Prostate gland (tissue), 2 donors: ENCODE measurements at regions not wholly inside any gene's neighbourhood (a gene's known extent, or its start where the extent isn't known, plus 50 kb on each side); places are given as distances from the start of the nearest gene placed in this dataset.

Source experiments
- POLR2AphosphoS5 ChIP-seq: sonication (generic); formaldehyde crosslinking; IDR thresholded peaks from one replicate; pipeline ENCODE4 v1.6.1; 2017; ENCODE audit warnings: antibody characterized with exemption
- TF ChIP-seq, protein P1 (sequence below), 4 experiments: fragments of 200-600 bp in 2 of 4; fragments of 450-650 bp in 2 of 4; sonication (generic) in 2 of 4; IDR thresholded peaks; 1 replicate in 3 of 4; 2 replicates in 1 of 4; pipeline ENCODE4 v1.5.1; 2016 to 2019; ENCODE audit warnings: antibody characterized with exemption in 4 of 4, mild to moderate bottlenecking in 2 of 4, moderate library complexity in 2 of 4

DNA sequence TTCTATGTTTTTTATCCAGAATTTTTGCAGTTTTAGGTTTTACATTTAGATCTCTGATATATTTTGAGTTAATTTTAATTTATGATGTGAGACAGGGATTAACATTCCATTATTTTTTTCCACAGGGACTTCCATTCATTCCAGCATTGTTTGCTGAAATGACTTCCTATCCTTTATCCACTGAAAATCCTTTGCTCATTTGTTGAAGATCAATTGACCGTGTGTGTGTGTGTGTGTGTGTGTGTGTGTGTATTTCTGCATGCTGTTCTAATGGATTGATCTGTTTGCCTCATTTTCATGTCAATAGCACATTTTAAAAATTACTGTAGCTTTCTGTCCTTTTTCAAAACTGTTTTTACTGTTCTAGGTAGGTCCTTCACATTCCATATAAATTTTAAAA is 480.3 kb downstream of the DSC3 start:
- TF ChIP-seq, protein P1, sequence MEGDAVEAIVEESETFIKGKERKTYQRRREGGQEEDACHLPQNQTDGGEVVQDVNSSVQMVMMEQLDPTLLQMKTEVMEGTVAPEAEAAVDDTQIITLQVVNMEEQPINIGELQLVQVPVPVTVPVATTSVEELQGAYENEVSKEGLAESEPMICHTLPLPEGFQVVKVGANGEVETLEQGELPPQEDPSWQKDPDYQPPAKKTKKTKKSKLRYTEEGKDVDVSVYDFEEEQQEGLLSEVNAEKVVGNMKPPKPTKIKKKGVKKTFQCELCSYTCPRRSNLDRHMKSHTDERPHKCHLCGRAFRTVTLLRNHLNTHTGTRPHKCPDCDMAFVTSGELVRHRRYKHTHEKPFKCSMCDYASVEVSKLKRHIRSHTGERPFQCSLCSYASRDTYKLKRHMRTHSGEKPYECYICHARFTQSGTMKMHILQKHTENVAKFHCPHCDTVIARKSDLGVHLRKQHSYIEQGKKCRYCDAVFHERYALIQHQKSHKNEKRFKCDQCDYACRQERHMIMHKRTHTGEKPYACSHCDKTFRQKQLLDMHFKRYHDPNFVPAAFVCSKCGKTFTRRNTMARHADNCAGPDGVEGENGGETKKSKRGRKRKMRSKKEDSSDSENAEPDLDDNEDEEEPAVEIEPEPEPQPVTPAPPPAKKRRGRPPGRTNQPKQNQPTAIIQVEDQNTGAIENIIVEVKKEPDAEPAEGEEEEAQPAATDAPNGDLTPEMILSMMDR (IDR thresholded peaks at IDR 0.05) = no peak
- no peak for TF ChIP-seq POLR2AphosphoS5
